ENCODE measurements at regions not wholly inside any gene's neighbourhood (a gene's known extent, or its start where the extent isn't known, plus 50 kb on each side); places are given as distances from the start of the nearest gene placed in this dataset.

- TF ChIP-seq CTCF (IDR thresholded peaks at IDR 0.05; ENCODE audit: poor library complexity) (no peak), EZH2 (IDR thresholded peaks at IDR 0.05; ENCODE audit: borderline replicate concordance) (no peak), EZH2phosphoT487 (IDR thresholded peaks at IDR 0.05; ENCODE audit: low read depth, severe bottlenecking, unreplicated experiment) (no peak)
These were observed 105.1 kb downstream of the PLK2 start for GRCh38 chr5:58354827-58355226.

All from hepatocyte (in vitro differentiated cells).